Peyer's patch (tissue), 4 donors: ENCODE measurements at regions not wholly inside any gene's neighbourhood (a gene's known extent, or its start where the extent isn't known, plus 50 kb on each side); places are given as distances from the start of the nearest gene placed in this dataset.

Experiments
- CTCF ChIP-seq, 6 experiments: fragments of 450-650 bp in 4 of 6; fragments of 200-600 bp in 2 of 6; sonication (generic) in 1 of 6; IDR thresholded peaks; one replicate each; pipeline ENCODE4 v1.5.1; 2017 to 2019; ENCODE audit warnings: antibody characterized with exemption in 6 of 6, mild to moderate bottlenecking in 3 of 6, moderate library complexity in 1 of 6
- POLR2A ChIP-seq, 2 donors: fragments of 450-650 bp; IDR thresholded peaks; one replicate each; pipeline ENCODE4 v1.5.1; 2017; ENCODE audit warnings: antibody characterized with exemption in 2 of 2, mild to moderate bottlenecking in 2 of 2, moderate library complexity in 2 of 2

DNA sequence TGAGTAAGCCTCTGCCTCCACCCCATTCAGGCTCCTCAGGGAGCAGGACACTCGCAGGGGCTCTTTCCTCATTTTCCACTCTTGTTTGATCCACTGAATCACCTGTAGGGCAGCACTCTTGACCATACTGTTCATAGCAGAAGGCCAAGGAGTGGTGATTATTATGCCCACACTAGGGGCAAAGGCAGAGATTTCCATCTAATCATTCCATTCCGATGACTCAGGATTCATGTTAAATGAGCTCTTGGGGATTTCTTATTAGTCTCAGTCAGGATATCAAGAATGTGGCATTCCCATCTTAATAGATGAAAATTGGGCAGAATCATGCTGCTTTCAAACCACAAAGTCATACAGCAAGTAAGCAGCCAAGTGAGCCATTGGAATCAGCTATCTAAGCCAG is 101.9 kb upstream of the MOCS1 start:
- TF ChIP-seq CTCF (IDR thresholded peaks at IDR 0.05) (no peak), POLR2A (IDR thresholded peaks at IDR 0.05) (no peak)
